GM23338 (cell line): ENCODE measurements at regions not wholly inside any gene's neighbourhood (a gene's known extent, or its start where the extent isn't known, plus 50 kb on each side); places are given as distances from the start of the nearest gene placed in this dataset.
A peak's percentile ranks its signal among the peaks of the same experiment; 100 is the strongest.

ENCODE experiments used
- ATAC-seq: fragments of 200-7000 bp; cut with Tn5 transposase; 3 replicates; pipeline ENCODE4 v1.9.1; 2020
- DNase-seq: peaks from one replicate; pipeline ENCODE4 v3.0.0-alpha.2; 2015; ENCODE audit warnings: low spot score
- H2AFZ ChIP-seq: fragments of 200-600 bp; sonication (generic); 2 replicates; pipeline ENCODE4 v1.8.0; 2016; ENCODE audit warnings: antibody characterized with exemption, mild to moderate bottlenecking, moderate library complexity
- H3F3A ChIP-seq: fragments of 200-600 bp; sonication (generic); replicated peaks from 2 replicates; pipeline ENCODE4 v1.8.0; 2017; ENCODE audit warnings: antibody characterized with exemption, mixed run types, low read depth
- H3K27ac ChIP-seq: fragments of 200-600 bp; sonication (generic); 2 replicates; pipeline ENCODE4 v1.6.1; 2016; ENCODE audit warnings: low read depth
- H3K27me3 ChIP-seq: fragments of 200-600 bp; sonication (generic); 2 replicates; pipeline ENCODE4 v1.8.0; 2016; ENCODE audit warnings: mild to moderate bottlenecking, mixed run types, moderate library complexity; ENCODE audit not compliant: insufficient read depth
- H3K36me3 ChIP-seq: fragments of 200-600 bp; sonication (generic); 2 replicates; pipeline ENCODE4 v1.8.0; 2016; ENCODE audit warnings: mild to moderate bottlenecking; ENCODE audit not compliant: insufficient read depth
- H3K4me1 ChIP-seq: fragments of 200-600 bp; sonication (generic); 2 replicates; pipeline ENCODE4 v1.8.0; 2016; ENCODE audit warnings: mild to moderate bottlenecking, moderate library complexity; ENCODE audit not compliant: insufficient read depth
- H3K4me2 ChIP-seq: fragments of 200-600 bp; sonication (generic); 2 replicates; pipeline ENCODE4 v1.7.1; 2017; ENCODE audit warnings: mixed run types
- H3K4me3 ChIP-seq: fragments of 200-600 bp; sonication (generic); 2 replicates; pipeline ENCODE4 v1.6.1; 2016; ENCODE audit warnings: mixed run types
- H3K79me2 ChIP-seq: fragments of 200-600 bp; sonication (generic); replicated peaks from 2 replicates; pipeline ENCODE4 v1.8.0; 2017; ENCODE audit warnings: mild to moderate bottlenecking; ENCODE audit not compliant: insufficient read depth
- H3K9me2 ChIP-seq: fragments of 200-600 bp; sonication (generic); 2 replicates; pipeline ENCODE4 v1.8.0; 2017; ENCODE audit not compliant: insufficient read depth
- H4K20me1 ChIP-seq: fragments of 200-600 bp; sonication (generic); replicated peaks from 2 replicates; pipeline ENCODE4 v1.8.0; 2017; ENCODE audit warnings: mild to moderate bottlenecking; ENCODE audit not compliant: insufficient read depth
- H3K27ac Mint-ChIP-seq: 2 replicates; pipeline ENCODE4 v1.8.0; 2020; ENCODE audit warnings: inconsistent platforms, mild to moderate bottlenecking, moderate library complexity, mixed read lengths
- H3K27me3 Mint-ChIP-seq: 3 replicates; pipeline ENCODE4 v1.8.0; 2022; ENCODE audit warnings: low read depth, mild to moderate bottlenecking, moderate library complexity, mixed read lengths, inconsistent platforms; ENCODE audit not compliant: insufficient read depth, poor library complexity
- H3K36me3 Mint-ChIP-seq: 3 replicates; pipeline ENCODE4 v1.8.0; 2021; ENCODE audit warnings: low read depth, mild to moderate bottlenecking, inconsistent platforms, moderate library complexity, mixed read lengths
- H3K4me1 Mint-ChIP-seq: 3 replicates; pipeline ENCODE4 v1.8.0; 2020; ENCODE audit warnings: mild to moderate bottlenecking, inconsistent platforms, mixed read lengths
- H3K4me3 Mint-ChIP-seq: 3 replicates; pipeline ENCODE4 v1.8.0; 2021; ENCODE audit warnings: moderate library complexity, mild to moderate bottlenecking, inconsistent platforms, mixed read lengths
- H3K9me3 Mint-ChIP-seq: 3 replicates; pipeline ENCODE4 v1.8.0; 2020; ENCODE audit warnings: moderate library complexity, mild to moderate bottlenecking, inconsistent platforms, mixed read lengths
- EZH2 ChIP-seq: fragments of 200-600 bp; sonication (generic); IDR thresholded peaks from one replicate; pipeline ENCODE4 v1.8.0; 2017; ENCODE audit warnings: antibody characterized with exemption, mild to moderate bottlenecking, low read depth; ENCODE audit not compliant: unreplicated experiment
- EZH2phosphoT487 ChIP-seq: fragments of 200-600 bp; sonication (generic); IDR thresholded peaks from one replicate; pipeline ENCODE4 v1.8.1; 2018; ENCODE audit warnings: antibody characterized with exemption; ENCODE audit not compliant: unreplicated experiment
- JUNB ChIP-seq: IDR thresholded peaks from one replicate; pipeline ENCODE4 v1.6.1; 2016; ENCODE audit warnings: antibody characterized with exemption; ENCODE audit not compliant: unreplicated experiment
- NANOG ChIP-seq: IDR thresholded peaks from 2 replicates; pipeline ENCODE4 v1.6.1; 2016; ENCODE audit warnings: antibody characterized with exemption, borderline replicate concordance
- POLR2AphosphoS5 ChIP-seq: IDR thresholded peaks from 2 replicates; pipeline ENCODE4 v1.6.1; 2016; ENCODE audit warnings: antibody characterized with exemption, low read depth
- STAT1 ChIP-seq: IDR thresholded peaks from one replicate; pipeline ENCODE4 v1.6.1; 2016; ENCODE audit warnings: antibody characterized with exemption; ENCODE audit not compliant: unreplicated experiment
- ZNF114 ChIP-seq: fragments of 250-450 bp; sonication (Bioruptor Pico); IDR thresholded peaks from 2 replicates; pipeline ENCODE4 v1.5.0; 2020; ENCODE audit warnings: mild to moderate bottlenecking, moderate library complexity
- ZNF331 ChIP-seq: fragments of 250-450 bp; sonication (Bioruptor Pico); IDR thresholded peaks from 2 replicates; pipeline ENCODE4 v1.5.0; 2020; ENCODE audit warnings: low read depth, mild to moderate bottlenecking, moderate library complexity
- TF ChIP-seq, protein P1 (sequence below), 2 experiments: fragments of 200-600 bp in 1 of 2; sonication (generic) in 1 of 2; conservative IDR thresholded peaks; 2 replicates each; pipeline versions ENCODE4 v1.5.1 to v1.6.1; 2016 to 2017; ENCODE audit warnings: antibody characterized with exemption in 2 of 2, low read depth in 2 of 2, mild to moderate bottlenecking in 2 of 2, moderate library complexity in 1 of 2
- TF ChIP-seq, protein P2 (sequence below): IDR thresholded peaks from 2 replicates; pipeline ENCODE4 v1.6.1; 2016; ENCODE audit warnings: antibody characterized with exemption
- TF ChIP-seq, protein P3 (sequence below): IDR thresholded peaks from one replicate; pipeline ENCODE4 v1.6.1; 2018; ENCODE audit warnings: antibody characterized with exemption; ENCODE audit not compliant: unreplicated experiment

DNA sequence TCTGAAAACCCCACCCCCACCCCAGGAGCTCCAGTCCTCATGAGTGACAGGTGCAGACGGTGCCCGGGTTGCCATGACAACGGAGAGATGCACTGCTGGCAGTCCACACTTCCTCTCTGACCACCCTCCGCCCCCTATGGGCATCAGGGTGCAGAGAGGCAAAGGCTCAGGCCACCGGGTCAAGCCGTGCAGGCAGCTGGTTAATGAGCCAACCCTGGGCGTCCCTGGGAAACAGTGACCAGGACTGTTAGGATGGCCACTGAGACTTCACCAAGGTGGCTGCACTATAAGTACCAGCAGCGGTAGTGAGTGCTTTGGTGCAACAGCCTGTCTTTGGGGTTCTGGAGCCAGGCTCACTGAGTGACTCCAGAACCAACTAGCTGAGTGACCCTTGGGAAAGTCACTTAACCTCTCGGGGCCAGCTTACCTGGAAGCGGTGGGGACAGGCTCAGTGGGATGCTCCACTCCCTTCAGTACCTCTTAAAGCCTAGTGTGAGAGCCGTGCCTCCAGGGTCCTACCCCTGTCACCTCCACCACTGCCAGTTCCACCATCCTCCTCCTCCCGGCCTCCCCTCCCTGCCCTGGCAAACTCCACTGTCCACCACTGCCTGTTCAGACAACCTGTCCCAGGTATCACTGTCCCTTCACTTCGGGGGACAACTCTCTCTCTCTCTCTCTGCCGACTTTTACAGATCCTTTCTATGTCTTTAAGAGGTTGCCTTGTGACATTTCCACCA lies 121.0 kb upstream of the PRR20G start (continued):
- TF ChIP-seq, protein P1, sequence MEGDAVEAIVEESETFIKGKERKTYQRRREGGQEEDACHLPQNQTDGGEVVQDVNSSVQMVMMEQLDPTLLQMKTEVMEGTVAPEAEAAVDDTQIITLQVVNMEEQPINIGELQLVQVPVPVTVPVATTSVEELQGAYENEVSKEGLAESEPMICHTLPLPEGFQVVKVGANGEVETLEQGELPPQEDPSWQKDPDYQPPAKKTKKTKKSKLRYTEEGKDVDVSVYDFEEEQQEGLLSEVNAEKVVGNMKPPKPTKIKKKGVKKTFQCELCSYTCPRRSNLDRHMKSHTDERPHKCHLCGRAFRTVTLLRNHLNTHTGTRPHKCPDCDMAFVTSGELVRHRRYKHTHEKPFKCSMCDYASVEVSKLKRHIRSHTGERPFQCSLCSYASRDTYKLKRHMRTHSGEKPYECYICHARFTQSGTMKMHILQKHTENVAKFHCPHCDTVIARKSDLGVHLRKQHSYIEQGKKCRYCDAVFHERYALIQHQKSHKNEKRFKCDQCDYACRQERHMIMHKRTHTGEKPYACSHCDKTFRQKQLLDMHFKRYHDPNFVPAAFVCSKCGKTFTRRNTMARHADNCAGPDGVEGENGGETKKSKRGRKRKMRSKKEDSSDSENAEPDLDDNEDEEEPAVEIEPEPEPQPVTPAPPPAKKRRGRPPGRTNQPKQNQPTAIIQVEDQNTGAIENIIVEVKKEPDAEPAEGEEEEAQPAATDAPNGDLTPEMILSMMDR (conservative IDR thresholded peaks at IDR 0.05; ENCODE audit: low read depth in 2 of 2), result peak in 1 of 2 experiments; percentile 25; a peak in 2 of 4 replicates
- TF ChIP-seq ZNF114 (CRISPR knock-in tag), result no peak

DNA sequence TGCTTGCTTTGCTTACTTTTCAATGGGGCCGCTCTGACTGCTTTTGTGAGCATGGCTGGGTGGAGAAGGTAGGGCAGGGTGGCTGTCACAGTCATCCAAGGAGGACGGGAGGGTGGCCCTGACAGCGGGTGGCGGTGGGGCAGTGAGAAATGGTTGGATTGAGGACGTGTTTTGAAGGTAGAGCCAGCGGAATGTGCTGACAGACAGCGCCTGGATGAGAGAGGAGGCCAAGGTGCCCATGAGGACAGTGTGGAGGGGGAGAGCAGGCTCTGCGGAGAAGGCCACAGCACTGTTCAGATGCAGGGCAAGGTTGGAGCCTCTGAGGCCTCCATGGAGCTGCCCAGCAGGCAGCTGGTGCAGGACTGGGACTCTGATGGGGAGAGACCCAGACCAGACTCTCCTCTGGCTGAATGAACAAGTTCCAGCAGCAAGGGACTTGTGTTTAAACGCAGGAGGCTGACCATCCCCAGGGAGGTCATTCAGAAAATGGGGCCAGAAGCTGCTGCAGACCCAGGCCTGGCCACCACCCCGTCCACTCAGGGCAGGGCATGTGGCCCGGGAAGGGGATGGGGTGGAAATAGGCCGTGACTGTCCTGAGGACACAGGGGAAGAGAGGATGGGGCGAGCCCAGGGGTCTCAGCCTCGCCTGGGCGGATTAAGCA lies 120.3 kb upstream of the PRR20G start:
- H3K4me1 ChIP-seq, result peaks cover 7% of the 10 kb centered on the region; the same call in 1 of the 2 replicates
- Mint-ChIP-seq H3K27ac (peak overlapping the region; percentile 46; the same call in 1 of the 2 replicates), H3K4me1 (peaks cover 28% of the 10 kb centered on the region), H3K9me3 (no peaks in the 10 kb centered on the region), H3K4me3 (no peak overlapping the region), H3K27me3 (peaks cover 10% of the 10 kb centered on the region), H3K36me3 (no peaks in the 10 kb centered on the region)
- no peak overlapping the region for H2AFZ ChIP-seq
- no peaks in the 10 kb centered on the region for H3F3A ChIP-seq
- ATAC-seq (no peak), DNase-seq (no peak)
- no peaks in the 10 kb centered on the region for H3K36me3 ChIP-seq
- no peak overlapping the region for H3K27ac ChIP-seq
- H3K79me2 ChIP-seq, result no peaks in the 10 kb centered on the region
- H3K27me3 ChIP-seq, result no peaks in the 10 kb centered on the region
- no peak overlapping the region for H3K4me3 ChIP-seq
- no peak overlapping the region for H3K4me2 ChIP-seq
- H3K9me2 ChIP-seq, result 0 out of 2 replicates have a peak, but pooled peaks cover 5% of the 10 kb centered on the region
- no peaks in the 10 kb centered on the region for H4K20me1 ChIP-seq
- no peak for TF ChIP-seq POLR2AphosphoS5
- no peak for TF ChIP-seq EZH2phosphoT487
- TF ChIP-seq NANOG, result no peak
- no peak for TF ChIP-seq EZH2
- no peak for TF ChIP-seq STAT1
- TF ChIP-seq, protein P2, sequence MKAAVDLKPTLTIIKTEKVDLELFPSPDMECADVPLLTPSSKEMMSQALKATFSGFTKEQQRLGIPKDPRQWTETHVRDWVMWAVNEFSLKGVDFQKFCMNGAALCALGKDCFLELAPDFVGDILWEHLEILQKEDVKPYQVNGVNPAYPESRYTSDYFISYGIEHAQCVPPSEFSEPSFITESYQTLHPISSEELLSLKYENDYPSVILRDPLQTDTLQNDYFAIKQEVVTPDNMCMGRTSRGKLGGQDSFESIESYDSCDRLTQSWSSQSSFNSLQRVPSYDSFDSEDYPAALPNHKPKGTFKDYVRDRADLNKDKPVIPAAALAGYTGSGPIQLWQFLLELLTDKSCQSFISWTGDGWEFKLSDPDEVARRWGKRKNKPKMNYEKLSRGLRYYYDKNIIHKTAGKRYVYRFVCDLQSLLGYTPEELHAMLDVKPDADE, result no peak
- TF ChIP-seq ZNF114 (CRISPR knock-in tag), result no peak
- no peak for TF ChIP-seq ZNF331 (CRISPR knock-in tag)
- no peak for TF ChIP-seq JUNB
- TF ChIP-seq, protein P3, sequence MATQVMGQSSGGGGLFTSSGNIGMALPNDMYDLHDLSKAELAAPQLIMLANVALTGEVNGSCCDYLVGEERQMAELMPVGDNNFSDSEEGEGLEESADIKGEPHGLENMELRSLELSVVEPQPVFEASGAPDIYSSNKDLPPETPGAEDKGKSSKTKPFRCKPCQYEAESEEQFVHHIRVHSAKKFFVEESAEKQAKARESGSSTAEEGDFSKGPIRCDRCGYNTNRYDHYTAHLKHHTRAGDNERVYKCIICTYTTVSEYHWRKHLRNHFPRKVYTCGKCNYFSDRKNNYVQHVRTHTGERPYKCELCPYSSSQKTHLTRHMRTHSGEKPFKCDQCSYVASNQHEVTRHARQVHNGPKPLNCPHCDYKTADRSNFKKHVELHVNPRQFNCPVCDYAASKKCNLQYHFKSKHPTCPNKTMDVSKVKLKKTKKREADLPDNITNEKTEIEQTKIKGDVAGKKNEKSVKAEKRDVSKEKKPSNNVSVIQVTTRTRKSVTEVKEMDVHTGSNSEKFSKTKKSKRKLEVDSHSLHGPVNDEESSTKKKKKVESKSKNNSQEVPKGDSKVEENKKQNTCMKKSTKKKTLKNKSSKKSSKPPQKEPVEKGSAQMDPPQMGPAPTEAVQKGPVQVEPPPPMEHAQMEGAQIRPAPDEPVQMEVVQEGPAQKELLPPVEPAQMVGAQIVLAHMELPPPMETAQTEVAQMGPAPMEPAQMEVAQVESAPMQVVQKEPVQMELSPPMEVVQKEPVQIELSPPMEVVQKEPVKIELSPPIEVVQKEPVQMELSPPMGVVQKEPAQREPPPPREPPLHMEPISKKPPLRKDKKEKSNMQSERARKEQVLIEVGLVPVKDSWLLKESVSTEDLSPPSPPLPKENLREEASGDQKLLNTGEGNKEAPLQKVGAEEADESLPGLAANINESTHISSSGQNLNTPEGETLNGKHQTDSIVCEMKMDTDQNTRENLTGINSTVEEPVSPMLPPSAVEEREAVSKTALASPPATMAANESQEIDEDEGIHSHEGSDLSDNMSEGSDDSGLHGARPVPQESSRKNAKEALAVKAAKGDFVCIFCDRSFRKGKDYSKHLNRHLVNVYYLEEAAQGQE, result no peak
- TF ChIP-seq, protein P1 (conservative IDR thresholded peaks at IDR 0.05; ENCODE audit: low read depth in 2 of 2), result no peak
